ENCODE measurements at regions not wholly inside any gene's neighbourhood (a gene's known extent, or its start where the extent isn't known, plus 50 kb on each side); places are given as distances from the start of the nearest gene placed in this dataset.

DNA sequence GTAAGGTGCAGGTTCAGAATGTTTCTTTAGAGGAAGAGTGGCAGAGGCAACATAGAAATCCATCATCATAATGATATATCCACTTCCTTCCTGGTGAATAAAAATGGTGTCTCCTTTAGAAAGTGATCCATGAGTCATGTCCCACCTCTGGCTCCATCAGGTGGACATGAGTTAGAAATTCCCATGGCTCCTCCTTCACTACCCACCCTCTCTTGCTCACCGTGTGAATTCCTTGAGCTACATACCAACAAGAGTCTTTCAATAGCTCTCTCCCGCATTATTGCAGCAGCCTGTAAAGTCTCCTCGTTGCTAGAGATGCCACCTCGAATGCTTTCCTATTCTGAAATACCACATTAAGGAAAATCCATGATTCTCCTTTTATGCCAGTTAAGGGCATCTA is 317.6 kb downstream of the LNPK start:
- TF ChIP-seq, protein P1, sequence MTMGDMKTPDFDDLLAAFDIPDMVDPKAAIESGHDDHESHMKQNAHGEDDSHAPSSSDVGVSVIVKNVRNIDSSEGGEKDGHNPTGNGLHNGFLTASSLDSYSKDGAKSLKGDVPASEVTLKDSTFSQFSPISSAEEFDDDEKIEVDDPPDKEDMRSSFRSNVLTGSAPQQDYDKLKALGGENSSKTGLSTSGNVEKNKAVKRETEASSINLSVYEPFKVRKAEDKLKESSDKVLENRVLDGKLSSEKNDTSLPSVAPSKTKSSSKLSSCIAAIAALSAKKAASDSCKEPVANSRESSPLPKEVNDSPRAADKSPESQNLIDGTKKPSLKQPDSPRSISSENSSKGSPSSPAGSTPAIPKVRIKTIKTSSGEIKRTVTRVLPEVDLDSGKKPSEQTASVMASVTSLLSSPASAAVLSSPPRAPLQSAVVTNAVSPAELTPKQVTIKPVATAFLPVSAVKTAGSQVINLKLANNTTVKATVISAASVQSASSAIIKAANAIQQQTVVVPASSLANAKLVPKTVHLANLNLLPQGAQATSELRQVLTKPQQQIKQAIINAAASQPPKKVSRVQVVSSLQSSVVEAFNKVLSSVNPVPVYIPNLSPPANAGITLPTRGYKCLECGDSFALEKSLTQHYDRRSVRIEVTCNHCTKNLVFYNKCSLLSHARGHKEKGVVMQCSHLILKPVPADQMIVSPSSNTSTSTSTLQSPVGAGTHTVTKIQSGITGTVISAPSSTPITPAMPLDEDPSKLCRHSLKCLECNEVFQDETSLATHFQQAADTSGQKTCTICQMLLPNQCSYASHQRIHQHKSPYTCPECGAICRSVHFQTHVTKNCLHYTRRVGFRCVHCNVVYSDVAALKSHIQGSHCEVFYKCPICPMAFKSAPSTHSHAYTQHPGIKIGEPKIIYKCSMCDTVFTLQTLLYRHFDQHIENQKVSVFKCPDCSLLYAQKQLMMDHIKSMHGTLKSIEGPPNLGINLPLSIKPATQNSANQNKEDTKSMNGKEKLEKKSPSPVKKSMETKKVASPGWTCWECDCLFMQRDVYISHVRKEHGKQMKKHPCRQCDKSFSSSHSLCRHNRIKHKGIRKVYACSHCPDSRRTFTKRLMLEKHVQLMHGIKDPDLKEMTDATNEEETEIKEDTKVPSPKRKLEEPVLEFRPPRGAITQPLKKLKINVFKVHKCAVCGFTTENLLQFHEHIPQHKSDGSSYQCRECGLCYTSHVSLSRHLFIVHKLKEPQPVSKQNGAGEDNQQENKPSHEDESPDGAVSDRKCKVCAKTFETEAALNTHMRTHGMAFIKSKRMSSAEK (CRISPR knock-in tag; IDR thresholded peaks at IDR 0.05; ENCODE audit: borderline replicate concordance) = no peak
- TF ChIP-seq NFYB (CRISPR knock-in tag; conservative IDR thresholded peaks at IDR 0.05; ENCODE audit: low read depth) = no peak
- TF ChIP-seq, protein P2, sequence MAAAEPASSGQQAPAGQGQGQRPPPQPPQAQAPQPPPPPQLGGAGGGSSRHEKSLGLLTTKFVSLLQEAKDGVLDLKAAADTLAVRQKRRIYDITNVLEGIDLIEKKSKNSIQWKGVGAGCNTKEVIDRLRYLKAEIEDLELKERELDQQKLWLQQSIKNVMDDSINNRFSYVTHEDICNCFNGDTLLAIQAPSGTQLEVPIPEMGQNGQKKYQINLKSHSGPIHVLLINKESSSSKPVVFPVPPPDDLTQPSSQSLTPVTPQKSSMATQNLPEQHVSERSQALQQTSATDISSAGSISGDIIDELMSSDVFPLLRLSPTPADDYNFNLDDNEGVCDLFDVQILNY (CRISPR knock-in tag; IDR thresholded peaks at IDR 0.05) = no peak
- TF ChIP-seq, protein P3, sequence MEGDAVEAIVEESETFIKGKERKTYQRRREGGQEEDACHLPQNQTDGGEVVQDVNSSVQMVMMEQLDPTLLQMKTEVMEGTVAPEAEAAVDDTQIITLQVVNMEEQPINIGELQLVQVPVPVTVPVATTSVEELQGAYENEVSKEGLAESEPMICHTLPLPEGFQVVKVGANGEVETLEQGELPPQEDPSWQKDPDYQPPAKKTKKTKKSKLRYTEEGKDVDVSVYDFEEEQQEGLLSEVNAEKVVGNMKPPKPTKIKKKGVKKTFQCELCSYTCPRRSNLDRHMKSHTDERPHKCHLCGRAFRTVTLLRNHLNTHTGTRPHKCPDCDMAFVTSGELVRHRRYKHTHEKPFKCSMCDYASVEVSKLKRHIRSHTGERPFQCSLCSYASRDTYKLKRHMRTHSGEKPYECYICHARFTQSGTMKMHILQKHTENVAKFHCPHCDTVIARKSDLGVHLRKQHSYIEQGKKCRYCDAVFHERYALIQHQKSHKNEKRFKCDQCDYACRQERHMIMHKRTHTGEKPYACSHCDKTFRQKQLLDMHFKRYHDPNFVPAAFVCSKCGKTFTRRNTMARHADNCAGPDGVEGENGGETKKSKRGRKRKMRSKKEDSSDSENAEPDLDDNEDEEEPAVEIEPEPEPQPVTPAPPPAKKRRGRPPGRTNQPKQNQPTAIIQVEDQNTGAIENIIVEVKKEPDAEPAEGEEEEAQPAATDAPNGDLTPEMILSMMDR (IDR thresholded peaks at IDR 0.05) = no peak
